IMR-90 (cell line): ENCODE measurements at regions not wholly inside any gene's neighbourhood (a gene's known extent, or its start where the extent isn't known, plus 50 kb on each side); places are given as distances from the start of the nearest gene placed in this dataset.

Experiments
- BHLHE40 ChIP-seq: fragments of 150-350 bp; IDR thresholded peaks from 2 replicates; pipeline ENCODE4 v1.6.1; 2016; ENCODE audit warnings: mild to moderate bottlenecking, low read depth, low read length
- CEBPB ChIP-seq: IDR thresholded peaks from 2 replicates; pipeline ENCODE4 v1.6.1; 2012; ENCODE audit warnings: low read depth, low read length, improper control_type of control experiment
- CHD1 ChIP-seq: IDR thresholded peaks from 2 replicates; pipeline ENCODE4 v1.6.1; 2012; ENCODE audit warnings: low read depth, low read length, improper control_type of control experiment
- CTCF ChIP-seq: conservative IDR thresholded peaks from 2 replicates; pipeline ENCODE4 v1.5.1; 2012; ENCODE audit warnings: mild to moderate bottlenecking, low read depth, low read length, improper control_type of control experiment
- ELK1 ChIP-seq: fragments of 150-350 bp; IDR thresholded peaks from 2 replicates; pipeline ENCODE4 v1.6.1; 2016; ENCODE audit warnings: low read depth, mild to moderate bottlenecking, low read length, moderate library complexity, borderline replicate concordance
- FOS ChIP-seq: fragments of 150-350 bp; IDR thresholded peaks from 2 replicates; pipeline ENCODE4 v1.6.1; 2016; ENCODE audit warnings: low read depth, low read length
- MXI1 ChIP-seq: IDR thresholded peaks from 2 replicates; pipeline ENCODE4 v1.6.1; 2012; ENCODE audit warnings: low read depth, mild to moderate bottlenecking, low read length, moderate library complexity, borderline replicate concordance
- NFE2L2 ChIP-seq: fragments of 150-350 bp; IDR thresholded peaks from 2 replicates; pipeline ENCODE4 v1.6.1; 2016; ENCODE audit warnings: low read depth, mild to moderate bottlenecking, low read length
- POLR2A ChIP-seq: IDR thresholded peaks from 2 replicates; pipeline ENCODE4 v1.6.1; 2012; ENCODE audit warnings: mild to moderate bottlenecking, low read depth, low read length
- RAD21 ChIP-seq: IDR thresholded peaks from 2 replicates; pipeline ENCODE4 v1.6.1; 2012; ENCODE audit warnings: low read length, improper control_type of control experiment
- RCOR1 ChIP-seq: IDR thresholded peaks from 2 replicates; pipeline ENCODE4 v1.6.1; 2012; ENCODE audit warnings: mild to moderate bottlenecking, low read length, improper control_type of control experiment; ENCODE audit not compliant: insufficient replicate concordance
- RFX5 ChIP-seq: IDR thresholded peaks from 2 replicates; pipeline ENCODE4 v1.8.0; 2012; ENCODE audit warnings: low read depth, mild to moderate bottlenecking, low read length, moderate library complexity
- SMC3 ChIP-seq: fragments of 150-350 bp; IDR thresholded peaks from 2 replicates; pipeline ENCODE4 v1.6.1; 2016; ENCODE audit warnings: low read depth, mild to moderate bottlenecking, antibody characterized with exemption, low read length, moderate library complexity
- USF2 ChIP-seq: fragments of 150-350 bp; IDR thresholded peaks from 2 replicates; pipeline ENCODE4 v1.6.1; 2017; ENCODE audit warnings: mild to moderate bottlenecking, antibody characterized with exemption, low read length, low read depth

- TF ChIP-seq POLR2A: no peak
- no peak for TF ChIP-seq CTCF
- no peak for TF ChIP-seq SMC3
- TF ChIP-seq RAD21: no peak
- no peak for TF ChIP-seq FOS
- no peak for TF ChIP-seq CEBPB
- TF ChIP-seq USF2: no peak
- no peak for TF ChIP-seq MXI1
- no peak for TF ChIP-seq BHLHE40
- TF ChIP-seq RCOR1: no peak
- TF ChIP-seq CHD1: no peak
- no peak for TF ChIP-seq ELK1
- no peak for TF ChIP-seq RFX5
- no peak for TF ChIP-seq NFE2L2
These were observed 206.0 kb downstream of the MTERF1 start for GRCh38 chr7:91674470-91674869.
